Renal cortex interstitium (tissue), 11 donors: ENCODE measurements at regions not wholly inside any gene's neighbourhood (a gene's known extent, or its start where the extent isn't known, plus 50 kb on each side); places are given as distances from the start of the nearest gene placed in this dataset.

ENCODE experiments used
- DNase-seq, 11 donors: peaks; one replicate each; pipeline ENCODE4 v3.0.0-alpha.2; 2013; ENCODE audit warnings: low read depth in 9 of 11, low spot score in 4 of 11; ENCODE audit errors: extremely low read depth in 1 of 11

GRCh38 chr3:53970661-53971060, 79.0 kb upstream of the SELENOK start:
- DNase-seq = peak in 6 of 11 donors; percentile 12 to 45 (median 30)

GRCh38 chr3:53969086-53969485, 77.4 kb upstream of the SELENOK start:
- no peak for DNase-seq

GRCh38 chr3:53965291-53965690, 73.6 kb upstream of the SELENOK start:
- DNase-seq = no peak

GRCh38 chr3:53957831-53958230, 66.2 kb upstream of the SELENOK start:
- no peak for DNase-seq

GRCh38 chr3:53956586-53956985, 64.9 kb upstream of the SELENOK start:
- DNase-seq = peak in 1 of 11 donors; percentile 20

- DNase-seq = no peak
Measured at GRCh38 chr3:53949541-53949940, 57.9 kb upstream of the SELENOK start.

- DNase-seq = no peak
Measured at GRCh38 chr3:53948174-53948573, 56.5 kb upstream of the SELENOK start.

GRCh38 chr3:53944028-53944427, 52.4 kb upstream of the SELENOK start:
- no peak for DNase-seq

- DNase-seq = peak in 1 of 11 donors; percentile 2
Measured at GRCh38 chr3:53941950-53942349, 50.3 kb upstream of the SELENOK start.
